CD14-positive monocyte (primary cell): ENCODE measurements at regions not wholly inside any gene's neighbourhood (a gene's known extent, or its start where the extent isn't known, plus 50 kb on each side); places are given as distances from the start of the nearest gene placed in this dataset.

Experiments used
- DNase-seq, 3 donors: peaks; one replicate each; pipeline ENCODE4 v3.0.0-alpha.2; 2011 to 2022
- H2AFZ ChIP-seq: 2 replicates; pipeline ENCODE4 v1.6.0; 2012; ENCODE audit warnings: mild to moderate bottlenecking, low read depth, low read length, inconsistent platforms; ENCODE audit not compliant: insufficient read depth, poor library complexity, severe bottlenecking
- H3K27ac ChIP-seq, 2 donors: 1 replicate in 1 of 2; 2 replicates in 1 of 2; pipeline ENCODE4 v1.5.1; 2012 to 2013; ENCODE audit warnings: low read length in 2 of 2, control low read depth in 1 of 2, inconsistent platforms in 1 of 2, low read depth in 1 of 2, mild to moderate bottlenecking in 1 of 2
- H3K27me3 ChIP-seq, 2 donors: one replicate each; pipeline versions ENCODE4 v1.6.0 to v1.6.1; 2011 to 2013; ENCODE audit warnings: low read length in 2 of 2; ENCODE audit not compliant: control insufficient read depth in 2 of 2, insufficient read depth in 2 of 2
- H3K36me3 ChIP-seq, 2 donors: replicated peaks in 1 of 2; 1 replicate in 1 of 2; 2 replicates in 1 of 2; pipeline versions ENCODE4 v1.5.1 to v1.6.1; 2012 to 2013; ENCODE audit warnings: low read length in 2 of 2, control low read depth in 1 of 2, inconsistent platforms in 1 of 2, mild to moderate bottlenecking in 1 of 2; ENCODE audit not compliant: insufficient read depth in 2 of 2, control insufficient read depth in 1 of 2
- H3K4me1 ChIP-seq, 2 donors: 1 replicate in 1 of 2; 2 replicates in 1 of 2; pipeline versions ENCODE4 v1.5.1 to v1.6.1; 2012 to 2013; ENCODE audit warnings: low read length in 2 of 2, control low read depth in 1 of 2, inconsistent platforms in 1 of 2, mild to moderate bottlenecking in 1 of 2, moderate library complexity in 1 of 2; ENCODE audit not compliant: insufficient read depth in 2 of 2, control insufficient read depth in 1 of 2
- H3K4me2 ChIP-seq: replicated peaks from 2 replicates; pipeline ENCODE3; 2012; ENCODE audit warnings: low read length, moderate library complexity, mild to moderate bottlenecking; ENCODE audit not compliant: poor library complexity, severe bottlenecking; ENCODE audit errors: extremely low read depth
- H3K4me3 ChIP-seq, 3 experiments: fragments of 200-600 bp in 1 of 3; sonication (generic) in 1 of 3; replicated peaks in 1 of 3; 1 replicate in 2 of 3; 2 replicates in 1 of 3; pipeline ENCODE4 v1.5.1; 2011 to 2013; ENCODE audit warnings: low read length in 3 of 3, mild to moderate bottlenecking in 3 of 3, control low read depth in 2 of 3, low read depth in 2 of 3, inconsistent platforms in 1 of 3, moderate library complexity in 1 of 3
- H3K79me2 ChIP-seq: 2 replicates; pipeline ENCODE4 v1.6.0; 2012; ENCODE audit warnings: mild to moderate bottlenecking, control low read depth, inconsistent platforms, low read length, moderate library complexity; ENCODE audit not compliant: insufficient read depth
- H3K9ac ChIP-seq: 2 replicates; pipeline ENCODE4 v1.6.0; 2017; ENCODE audit warnings: low read length, mild to moderate bottlenecking; ENCODE audit not compliant: insufficient read depth, poor library complexity, severe bottlenecking
- H3K9me3 ChIP-seq, 2 donors: replicated peaks in 1 of 2; 1 replicate in 1 of 2; 2 replicates in 1 of 2; pipeline versions ENCODE4 v1.5.1 to v1.6.1; 2012 to 2013; ENCODE audit warnings: low read length in 2 of 2, control low read depth in 1 of 2; ENCODE audit not compliant: control insufficient read depth in 1 of 2, insufficient read depth in 1 of 2
- H4K20me1 ChIP-seq: 2 replicates; pipeline ENCODE4 v1.6.0; 2012; ENCODE audit warnings: mild to moderate bottlenecking, low read length, control low read depth, moderate library complexity; ENCODE audit not compliant: insufficient read depth
- H3K27ac Mint-ChIP-seq, 7 donors: one replicate each; pipeline ENCODE4 v1.8.0; 2020; ENCODE audit warnings: mild to moderate bottlenecking in 7 of 7, mixed read lengths in 7 of 7, moderate library complexity in 6 of 7, inconsistent platforms in 2 of 7
- H3K27me3 Mint-ChIP-seq, 3 donors: one replicate each; pipeline ENCODE4 v1.8.0; 2021 to 2022; ENCODE audit warnings: low read depth in 3 of 3, mild to moderate bottlenecking in 3 of 3, mixed read lengths in 3 of 3, moderate library complexity in 3 of 3, inconsistent platforms in 1 of 3
- H3K36me3 Mint-ChIP-seq, 2 donors: one replicate each; pipeline ENCODE4 v1.8.0; 2020; ENCODE audit warnings: mixed read lengths in 2 of 2, inconsistent platforms in 1 of 2, mild to moderate bottlenecking in 1 of 2
- H3K4me1 Mint-ChIP-seq: one replicate; pipeline ENCODE4 v1.8.0; 2020; ENCODE audit warnings: mild to moderate bottlenecking, mixed read lengths
- H3K4me3 Mint-ChIP-seq, 2 donors: one replicate each; pipeline ENCODE4 v1.8.0; 2020; ENCODE audit warnings: mild to moderate bottlenecking in 2 of 2, mixed read lengths in 2 of 2, moderate library complexity in 1 of 2
- H3K9me3 Mint-ChIP-seq, 7 donors: one replicate each; pipeline ENCODE4 v1.8.0; 2020 to 2022; ENCODE audit warnings: mixed read lengths in 7 of 7, mild to moderate bottlenecking in 6 of 7, moderate library complexity in 6 of 7, inconsistent platforms in 2 of 7
- WGBS: methylation state at CpG from one replicate; pipeline ENCODE4 v1.1.5; 2013; ENCODE audit warnings: missing lambda C conversion rate; ENCODE audit not compliant: insufficient coverage; 5-methylcytosine and 5-hydroxymethylcytosine counted together
- intact Hi-C, 2 donors: fragments of 100-400 bp; cut with micrococcal nuclease; formaldehyde crosslinking; loops; one replicate each; pipeline versions ENCODE4 v1.15.0 to v1.15.1; 2023
- TF ChIP-seq, protein P1 (sequence below): fragments of 200-600 bp; IDR thresholded peaks from one replicate; pipeline ENCODE4 v1.8.0; 2022; ENCODE audit warnings: antibody characterized with exemption, mild to moderate bottlenecking

DNA sequence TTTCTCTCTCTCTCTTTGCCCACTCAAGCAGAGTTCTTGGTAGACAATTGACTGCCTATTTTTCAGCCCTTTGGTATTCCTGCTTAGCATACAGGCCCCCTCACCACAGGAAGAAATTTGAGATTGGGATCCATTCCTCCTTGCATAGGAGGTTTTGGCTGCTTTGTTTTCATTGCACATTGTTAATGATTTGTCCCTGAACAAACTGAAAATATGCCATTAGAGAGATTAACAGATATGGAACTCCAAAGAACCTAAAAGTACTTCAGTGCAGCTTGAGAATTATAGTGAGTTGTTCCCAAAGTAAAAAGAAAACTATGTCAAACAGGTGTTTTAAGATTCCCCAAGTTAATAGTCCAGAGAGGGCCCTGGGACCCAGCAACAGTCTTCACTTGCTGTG lies 200.0 kb downstream of the TTLL7 start:
- Histone ChIP-seq H3K36me3 (no peaks in the 10 kb centered on the region), H3K4me1 (no peaks in the 10 kb centered on the region), H4K20me1 (no peaks in the 10 kb centered on the region), H3K9me3 (no peaks in the 10 kb centered on the region), H2AFZ (no peak overlapping the region), H3K4me2 (no peak overlapping the region), H3K27ac (no peak overlapping the region), H3K79me2 (no peaks in the 10 kb centered on the region), H3K4me3 (no peak overlapping the region), H3K9ac (no peak overlapping the region), H3K27me3 (no peaks in the 10 kb centered on the region)
- no peak for DNase-seq
- Mint-ChIP-seq H3K4me1 (no peaks in the 10 kb centered on the region), H3K4me3 (no peak overlapping the region), H3K9me3 (peaks cover 0 to 9% (median 5%) of the 10 kb centered on the region in 7 donors), H3K36me3 (no peaks in the 10 kb centered on the region), H3K27ac (no peak overlapping the region), H3K27me3 (peaks cover 0 to 3% (median 2%) of the 10 kb centered on the region in 3 donors)
- TF ChIP-seq, protein P1, sequence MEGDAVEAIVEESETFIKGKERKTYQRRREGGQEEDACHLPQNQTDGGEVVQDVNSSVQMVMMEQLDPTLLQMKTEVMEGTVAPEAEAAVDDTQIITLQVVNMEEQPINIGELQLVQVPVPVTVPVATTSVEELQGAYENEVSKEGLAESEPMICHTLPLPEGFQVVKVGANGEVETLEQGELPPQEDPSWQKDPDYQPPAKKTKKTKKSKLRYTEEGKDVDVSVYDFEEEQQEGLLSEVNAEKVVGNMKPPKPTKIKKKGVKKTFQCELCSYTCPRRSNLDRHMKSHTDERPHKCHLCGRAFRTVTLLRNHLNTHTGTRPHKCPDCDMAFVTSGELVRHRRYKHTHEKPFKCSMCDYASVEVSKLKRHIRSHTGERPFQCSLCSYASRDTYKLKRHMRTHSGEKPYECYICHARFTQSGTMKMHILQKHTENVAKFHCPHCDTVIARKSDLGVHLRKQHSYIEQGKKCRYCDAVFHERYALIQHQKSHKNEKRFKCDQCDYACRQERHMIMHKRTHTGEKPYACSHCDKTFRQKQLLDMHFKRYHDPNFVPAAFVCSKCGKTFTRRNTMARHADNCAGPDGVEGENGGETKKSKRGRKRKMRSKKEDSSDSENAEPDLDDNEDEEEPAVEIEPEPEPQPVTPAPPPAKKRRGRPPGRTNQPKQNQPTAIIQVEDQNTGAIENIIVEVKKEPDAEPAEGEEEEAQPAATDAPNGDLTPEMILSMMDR = no peak
- intact Hi-C loops = no loop called here

DNA sequence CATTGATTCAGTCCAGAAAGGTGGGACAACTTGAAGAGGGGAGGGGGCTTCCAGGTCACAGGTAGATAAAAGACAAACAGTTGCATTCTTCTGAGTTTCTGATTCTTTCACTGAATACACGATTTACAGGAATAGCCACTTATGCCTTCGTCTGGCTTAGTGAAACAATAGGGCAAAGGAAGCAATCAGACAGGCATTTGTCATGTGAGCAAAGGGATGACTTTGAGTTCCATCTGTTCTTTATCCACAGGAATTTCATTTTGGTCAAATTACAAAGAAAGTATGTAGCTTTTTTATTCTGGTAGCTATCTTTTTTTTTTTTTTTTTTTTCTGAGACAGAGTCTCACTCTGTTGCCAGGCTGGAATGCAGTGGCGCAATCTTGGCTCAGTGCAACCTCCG lies 202.5 kb downstream of the TTLL7 start:
- H4K20me1 ChIP-seq = no peaks in the 10 kb centered on the region
- intact Hi-C loops = no loop called here
- no peak overlapping the region for H3K27ac Mint-ChIP-seq
- no peaks in the 10 kb centered on the region for H3K36me3 Mint-ChIP-seq
- H3K79me2 ChIP-seq = no peaks in the 10 kb centered on the region
- peaks cover 0 to 9% (median 5%) of the 10 kb centered on the region in 7 donors for H3K9me3 Mint-ChIP-seq
- H3K4me3 Mint-ChIP-seq = no peak overlapping the region
- H3K4me1 ChIP-seq = no peaks in the 10 kb centered on the region
- H3K27me3 Mint-ChIP-seq = peaks cover 0 to 3% (median 2%) of the 10 kb centered on the region in 3 donors
- no peak for DNase-seq
- H3K27ac ChIP-seq = no peak overlapping the region
- H3K4me3 ChIP-seq = no peak overlapping the region
- H3K9me3 ChIP-seq = no peaks in the 10 kb centered on the region
- H3K27me3 ChIP-seq = no peaks in the 10 kb centered on the region
- no peaks in the 10 kb centered on the region for H3K36me3 ChIP-seq
- TF ChIP-seq, protein P1 = no peak
- no peak overlapping the region for H3K4me2 ChIP-seq
- no peaks in the 10 kb centered on the region for H3K4me1 Mint-ChIP-seq
- H2AFZ ChIP-seq = no peak overlapping the region
- 92% methylated on average over 3 of the region's 4 CpGs for WGBS
- H3K9ac ChIP-seq = no peak overlapping the region
